Spleen (tissue), 7 donors: ENCODE measurements at regions not wholly inside any gene's neighbourhood (a gene's known extent, or its start where the extent isn't known, plus 50 kb on each side); places are given as distances from the start of the nearest gene placed in this dataset.

Experiments used
- CTCF ChIP-seq, 11 experiments: fragments of 200-600 bp in 7 of 11; fragments of 450-650 bp in 4 of 11; sonication (generic) in 4 of 11; IDR thresholded peaks in 8 of 11; conservative IDR thresholded peaks in 3 of 11; 1 replicate in 7 of 11; 2 replicates in 4 of 11; pipeline versions ENCODE4 v1.4.0 to v1.8.0; 2016 to 2021; ENCODE audit warnings: antibody characterized with exemption in 11 of 11, inconsistent platforms in 4 of 11, mild to moderate bottlenecking in 1 of 11
- POLR2A ChIP-seq, 3 donors: fragments of 450-650 bp; IDR thresholded peaks; one replicate each; pipeline ENCODE4 v1.5.1; 2017; ENCODE audit warnings: antibody characterized with exemption in 3 of 3, mild to moderate bottlenecking in 1 of 3
- POLR2AphosphoS5 ChIP-seq, 3 donors: sonication (generic); formaldehyde crosslinking; IDR thresholded peaks; one replicate each; pipeline ENCODE4 v1.5.1; 2017; ENCODE audit warnings: antibody characterized with exemption in 3 of 3
- donor health status: DM: no; HTN: no; CAD: no; lungs with moderate emphysema.
- donor health status: DM: no; HTN: no; CAD: no.
- donor health status: DM: no; HTN: no; CAD: no.

- no peak for TF ChIP-seq CTCF (IDR thresholded peaks at IDR 0.05 in 8 of 11, conservative IDR thresholded peaks at IDR 0.05 in 3 of 11)
- no peak for TF ChIP-seq POLR2A (IDR thresholded peaks at IDR 0.05)
- TF ChIP-seq POLR2AphosphoS5 (IDR thresholded peaks at IDR 0.05): no peak
These were observed 134.6 kb downstream of the AEBP2 start for GRCh38 chr12:19573866-19574265.
